ENCODE measurements at regions not wholly inside any gene's neighbourhood (a gene's known extent, or its start where the extent isn't known, plus 50 kb on each side); places are given as distances from the start of the nearest gene placed in this dataset.

DNA sequence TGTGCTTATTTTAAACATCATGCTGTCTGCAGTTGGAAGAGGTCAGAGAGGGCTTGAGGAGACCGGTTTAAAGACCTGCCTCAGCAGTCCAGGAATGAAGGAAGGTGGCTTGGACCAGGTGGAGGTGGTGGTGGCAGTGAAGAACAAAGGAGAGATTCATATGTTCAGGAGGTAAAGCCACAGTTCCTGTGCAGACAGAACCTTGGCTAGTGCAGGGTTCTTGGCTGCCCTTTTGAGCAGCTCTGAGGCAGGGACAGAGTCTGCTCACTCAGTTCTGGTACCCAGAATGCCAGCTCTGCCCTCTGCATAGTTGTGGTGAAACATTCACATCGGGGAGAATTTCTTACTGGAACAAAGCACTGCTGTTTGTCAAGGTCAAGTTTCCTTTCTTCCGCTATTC lies 669.7 kb upstream of the HS6ST1 start:
- no peak for ATAC-seq
- H3K27me3 ChIP-seq: peaks cover 0 to 4% of the 10 kb centered on the region in 2 donors
- no peaks in the 10 kb centered on the region for H3K9me3 ChIP-seq
- H3K36me3 ChIP-seq: no peaks in the 10 kb centered on the region
- no peak for DNase-seq
- intact Hi-C loops (cut with DNase I): no loop called here
- no peak overlapping the region for H3K27ac ChIP-seq
- TF ChIP-seq, protein P1, sequence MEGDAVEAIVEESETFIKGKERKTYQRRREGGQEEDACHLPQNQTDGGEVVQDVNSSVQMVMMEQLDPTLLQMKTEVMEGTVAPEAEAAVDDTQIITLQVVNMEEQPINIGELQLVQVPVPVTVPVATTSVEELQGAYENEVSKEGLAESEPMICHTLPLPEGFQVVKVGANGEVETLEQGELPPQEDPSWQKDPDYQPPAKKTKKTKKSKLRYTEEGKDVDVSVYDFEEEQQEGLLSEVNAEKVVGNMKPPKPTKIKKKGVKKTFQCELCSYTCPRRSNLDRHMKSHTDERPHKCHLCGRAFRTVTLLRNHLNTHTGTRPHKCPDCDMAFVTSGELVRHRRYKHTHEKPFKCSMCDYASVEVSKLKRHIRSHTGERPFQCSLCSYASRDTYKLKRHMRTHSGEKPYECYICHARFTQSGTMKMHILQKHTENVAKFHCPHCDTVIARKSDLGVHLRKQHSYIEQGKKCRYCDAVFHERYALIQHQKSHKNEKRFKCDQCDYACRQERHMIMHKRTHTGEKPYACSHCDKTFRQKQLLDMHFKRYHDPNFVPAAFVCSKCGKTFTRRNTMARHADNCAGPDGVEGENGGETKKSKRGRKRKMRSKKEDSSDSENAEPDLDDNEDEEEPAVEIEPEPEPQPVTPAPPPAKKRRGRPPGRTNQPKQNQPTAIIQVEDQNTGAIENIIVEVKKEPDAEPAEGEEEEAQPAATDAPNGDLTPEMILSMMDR (IDR thresholded peaks at IDR 0.05): no peak
- H3K4me3 ChIP-seq: no peak overlapping the region
- no peaks in the 10 kb centered on the region for H3K4me1 ChIP-seq

GRCh38 chr2:128988967-128989366 lies 670.3 kb upstream of the HS6ST1 start:
- H3K9me3 ChIP-seq: no peaks in the 10 kb centered on the region
- TF ChIP-seq, protein P1 (IDR thresholded peaks at IDR 0.05): no peak
- H3K27ac ChIP-seq: no peak overlapping the region
- ATAC-seq (no peak), DNase-seq (no peak)
- H3K36me3 ChIP-seq: no peaks in the 10 kb centered on the region
- H3K4me3 ChIP-seq: no peak overlapping the region
- H3K27me3 ChIP-seq: peaks cover 0 to 4% of the 10 kb centered on the region in 2 donors
- intact Hi-C loops (cut with DNase I): no loop called here
- no peaks in the 10 kb centered on the region for H3K4me1 ChIP-seq

- Histone ChIP-seq H3K4me3 (no peak overlapping the region), H3K9me3 (no peaks in the 10 kb centered on the region), H3K27me3 (peaks cover 0 to 4% of the 10 kb centered on the region in 2 donors), H3K4me1 (no peaks in the 10 kb centered on the region), H3K36me3 (no peaks in the 10 kb centered on the region), H3K27ac (no peak overlapping the region)
- DNase-seq (no peak), ATAC-seq (no peak)
- TF ChIP-seq, protein P1 (IDR thresholded peaks at IDR 0.05): no peak
- intact Hi-C loops (cut with DNase I): no loop called here
Observed at GRCh38 chr2:128995086-128995485, 676.4 kb upstream of the HS6ST1 start.

DNA sequence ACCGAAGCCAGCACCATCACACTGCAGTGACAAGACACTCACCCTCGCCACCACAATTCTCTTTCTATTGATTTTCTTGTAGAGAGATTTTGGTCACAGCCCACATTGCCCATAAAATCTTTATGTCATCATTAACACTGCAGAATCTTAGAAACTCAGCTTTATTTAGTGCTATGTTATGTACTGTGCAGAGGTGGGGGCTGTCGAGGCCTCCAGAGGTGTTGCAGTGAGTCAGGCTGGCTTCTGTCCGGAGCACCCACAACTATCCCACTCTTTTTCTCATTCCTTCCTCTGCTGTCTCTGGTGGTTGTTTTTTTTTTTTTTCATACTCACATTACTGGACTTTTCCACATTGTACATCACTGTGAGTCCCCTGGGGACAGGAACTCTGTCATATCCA lies 677.4 kb upstream of the HS6ST1 start:
- peaks cover 0 to 4% of the 10 kb centered on the region in 2 donors for H3K27me3 ChIP-seq
- no peaks in the 10 kb centered on the region for H3K9me3 ChIP-seq
- no peak overlapping the region for H3K27ac ChIP-seq
- H3K4me1 ChIP-seq: no peaks in the 10 kb centered on the region
- TF ChIP-seq, protein P1 (IDR thresholded peaks at IDR 0.05): no peak
- DNase-seq: no peak
- no peak overlapping the region for H3K4me3 ChIP-seq
- ATAC-seq: no peak
- intact Hi-C loops (cut with DNase I): no loop called here
- H3K36me3 ChIP-seq: no peaks in the 10 kb centered on the region

GRCh38 chr2:128997166-128997866 lies 678.6 kb upstream of the HS6ST1 start:
- Histone ChIP-seq H3K4me3 (no peak overlapping the region), H3K27me3 (peaks cover 0 to under 1% of the 10 kb centered on the region in 2 donors), H3K36me3 (no peaks in the 10 kb centered on the region), H3K9me3 (no peaks in the 10 kb centered on the region), H3K4me1 (no peaks in the 10 kb centered on the region), H3K27ac (no peak overlapping the region)
- TF ChIP-seq, protein P1 (IDR thresholded peaks at IDR 0.05): no peak
- no peak for ATAC-seq
- DNase-seq: no peak
- intact Hi-C loops (cut with DNase I): no loop called here
